Tibial nerve (tissue), 3 donors: ENCODE measurements at regions not wholly inside any gene's neighbourhood (a gene's known extent, or its start where the extent isn't known, plus 50 kb on each side); places are given as distances from the start of the nearest gene placed in this dataset.

Experiments
- POLR2A ChIP-seq, 2 donors: fragments of 450-650 bp; IDR thresholded peaks; one replicate each; pipeline ENCODE4 v1.6.1; 2017; ENCODE audit warnings: antibody characterized with exemption in 2 of 2, mild to moderate bottlenecking in 2 of 2, moderate library complexity in 2 of 2
- TF ChIP-seq, protein P1 (sequence below), 5 experiments: fragments of 200-600 bp in 3 of 5; fragments of 450-650 bp in 2 of 5; sonication (generic) in 3 of 5; IDR thresholded peaks; one replicate each; pipeline ENCODE4 v1.5.1; 2016 to 2019; ENCODE audit warnings: antibody characterized with exemption in 5 of 5, mild to moderate bottlenecking in 3 of 5, moderate library complexity in 2 of 5

DNA sequence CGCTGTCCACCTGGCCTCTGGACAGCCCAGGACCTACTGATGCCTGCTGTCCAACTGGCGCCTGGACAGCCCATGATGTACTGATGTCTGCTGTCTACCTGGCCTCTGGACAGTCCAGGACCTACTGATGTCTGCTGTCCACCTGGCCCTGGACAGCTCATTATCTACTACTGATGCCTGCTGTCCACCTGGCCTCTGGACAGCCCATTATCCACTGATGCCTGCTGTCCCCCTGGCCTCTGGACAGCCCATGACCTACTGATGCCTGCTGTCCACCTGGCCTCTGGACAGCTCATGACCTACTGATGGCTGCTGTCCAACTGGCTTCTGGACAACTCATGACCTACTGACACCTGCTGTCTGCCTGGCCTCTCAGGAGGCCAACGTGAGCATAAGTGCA lies 208.1 kb downstream of the TEX29 start:
- TF ChIP-seq POLR2A (IDR thresholded peaks at IDR 0.05), result no peak
- TF ChIP-seq, protein P1, sequence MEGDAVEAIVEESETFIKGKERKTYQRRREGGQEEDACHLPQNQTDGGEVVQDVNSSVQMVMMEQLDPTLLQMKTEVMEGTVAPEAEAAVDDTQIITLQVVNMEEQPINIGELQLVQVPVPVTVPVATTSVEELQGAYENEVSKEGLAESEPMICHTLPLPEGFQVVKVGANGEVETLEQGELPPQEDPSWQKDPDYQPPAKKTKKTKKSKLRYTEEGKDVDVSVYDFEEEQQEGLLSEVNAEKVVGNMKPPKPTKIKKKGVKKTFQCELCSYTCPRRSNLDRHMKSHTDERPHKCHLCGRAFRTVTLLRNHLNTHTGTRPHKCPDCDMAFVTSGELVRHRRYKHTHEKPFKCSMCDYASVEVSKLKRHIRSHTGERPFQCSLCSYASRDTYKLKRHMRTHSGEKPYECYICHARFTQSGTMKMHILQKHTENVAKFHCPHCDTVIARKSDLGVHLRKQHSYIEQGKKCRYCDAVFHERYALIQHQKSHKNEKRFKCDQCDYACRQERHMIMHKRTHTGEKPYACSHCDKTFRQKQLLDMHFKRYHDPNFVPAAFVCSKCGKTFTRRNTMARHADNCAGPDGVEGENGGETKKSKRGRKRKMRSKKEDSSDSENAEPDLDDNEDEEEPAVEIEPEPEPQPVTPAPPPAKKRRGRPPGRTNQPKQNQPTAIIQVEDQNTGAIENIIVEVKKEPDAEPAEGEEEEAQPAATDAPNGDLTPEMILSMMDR (IDR thresholded peaks at IDR 0.05), result no peak
